ENCODE measurements at regions not wholly inside any gene's neighbourhood (a gene's known extent, or its start where the extent isn't known, plus 50 kb on each side); places are given as distances from the start of the nearest gene placed in this dataset.

DNA sequence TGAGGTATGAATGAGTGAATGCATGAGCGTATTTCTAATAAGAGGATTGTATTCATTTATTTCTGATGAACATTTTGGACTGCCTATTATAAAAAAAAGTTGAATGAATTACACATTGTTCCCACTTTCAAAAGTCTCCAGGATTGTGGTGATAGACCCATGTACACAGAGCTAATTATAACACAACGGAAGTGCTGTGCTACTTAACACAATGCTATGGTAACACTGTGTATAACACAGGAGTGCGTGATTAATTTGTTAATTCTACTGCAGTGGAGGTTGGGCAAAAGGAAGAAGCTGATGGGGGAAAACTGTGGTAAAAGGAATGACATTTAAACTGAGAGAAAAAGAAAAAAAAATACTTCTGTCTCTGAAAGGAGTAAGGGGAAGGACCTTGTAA, 147.8 kb upstream of the MEF2C start:
- no peaks in the 10 kb centered on the region for H3K27me3 ChIP-seq (ENCODE audit: control insufficient read depth, insufficient read depth, low read length)
- no peaks in the 10 kb centered on the region for H3K36me3 ChIP-seq (ENCODE audit: control insufficient read depth, insufficient read depth, low read length)
- no peak overlapping the region for H3K4me3 ChIP-seq (ENCODE audit: low read depth, low read length)
- H3K27ac ChIP-seq: no peak overlapping the region
- no peaks in the 10 kb centered on the region for H3K4me1 ChIP-seq
- TF ChIP-seq, protein P1, sequence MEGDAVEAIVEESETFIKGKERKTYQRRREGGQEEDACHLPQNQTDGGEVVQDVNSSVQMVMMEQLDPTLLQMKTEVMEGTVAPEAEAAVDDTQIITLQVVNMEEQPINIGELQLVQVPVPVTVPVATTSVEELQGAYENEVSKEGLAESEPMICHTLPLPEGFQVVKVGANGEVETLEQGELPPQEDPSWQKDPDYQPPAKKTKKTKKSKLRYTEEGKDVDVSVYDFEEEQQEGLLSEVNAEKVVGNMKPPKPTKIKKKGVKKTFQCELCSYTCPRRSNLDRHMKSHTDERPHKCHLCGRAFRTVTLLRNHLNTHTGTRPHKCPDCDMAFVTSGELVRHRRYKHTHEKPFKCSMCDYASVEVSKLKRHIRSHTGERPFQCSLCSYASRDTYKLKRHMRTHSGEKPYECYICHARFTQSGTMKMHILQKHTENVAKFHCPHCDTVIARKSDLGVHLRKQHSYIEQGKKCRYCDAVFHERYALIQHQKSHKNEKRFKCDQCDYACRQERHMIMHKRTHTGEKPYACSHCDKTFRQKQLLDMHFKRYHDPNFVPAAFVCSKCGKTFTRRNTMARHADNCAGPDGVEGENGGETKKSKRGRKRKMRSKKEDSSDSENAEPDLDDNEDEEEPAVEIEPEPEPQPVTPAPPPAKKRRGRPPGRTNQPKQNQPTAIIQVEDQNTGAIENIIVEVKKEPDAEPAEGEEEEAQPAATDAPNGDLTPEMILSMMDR (IDR thresholded peaks at IDR 0.05): no peak
- H3K9ac ChIP-seq: no peak overlapping the region
- no peaks in the 10 kb centered on the region for H3K9me3 ChIP-seq (ENCODE audit: control insufficient read depth, low read length)
- H3K79me2 ChIP-seq: no peaks in the 10 kb centered on the region
- no peak overlapping the region for H2AFZ ChIP-seq
- H3K4me2 ChIP-seq (ENCODE audit: low read length): no peak overlapping the region

DNA sequence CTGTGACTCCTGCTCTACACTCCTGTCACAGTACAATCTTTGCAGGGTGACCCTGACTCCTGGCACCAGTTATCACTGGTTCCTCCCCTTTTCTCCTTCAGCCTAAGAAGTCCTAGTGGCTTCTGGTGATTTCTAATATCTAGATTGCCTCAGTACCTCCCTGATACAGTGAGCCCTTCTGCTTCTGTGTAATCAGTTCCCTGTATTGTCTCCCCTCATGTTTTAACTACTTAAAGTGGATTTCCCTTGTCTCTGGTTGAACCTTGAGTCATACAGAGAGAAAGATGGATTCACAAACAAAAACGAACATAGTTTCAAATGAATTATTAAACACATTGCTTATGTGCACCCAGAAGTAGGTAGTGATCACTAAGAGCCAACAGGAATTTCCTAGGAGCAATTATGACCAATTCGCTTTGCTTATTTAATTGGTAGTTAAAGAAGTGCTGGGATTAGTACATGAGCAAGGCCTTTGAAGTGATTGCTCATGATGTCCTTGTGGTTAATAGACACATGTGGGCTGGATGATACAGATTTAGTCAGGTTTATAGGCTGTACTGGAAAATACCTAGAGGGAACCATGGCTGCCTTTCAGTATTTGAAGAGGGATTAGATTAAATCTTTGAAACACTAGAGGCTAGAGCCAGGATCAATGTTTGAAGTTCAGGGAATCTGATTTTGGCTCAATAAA, 145.8 kb upstream of the MEF2C start:
- no peak overlapping the region for H2AFZ ChIP-seq
- H3K27ac ChIP-seq: no peak overlapping the region
- H3K4me3 ChIP-seq (ENCODE audit: low read depth, low read length): no peak overlapping the region
- H3K36me3 ChIP-seq (ENCODE audit: control insufficient read depth, insufficient read depth, low read length): no peaks in the 10 kb centered on the region
- H3K4me1 ChIP-seq: no peaks in the 10 kb centered on the region
- H3K9me3 ChIP-seq (ENCODE audit: control insufficient read depth, low read length): no peaks in the 10 kb centered on the region
- H3K4me2 ChIP-seq (ENCODE audit: low read length): no peak overlapping the region
- H3K27me3 ChIP-seq (ENCODE audit: control insufficient read depth, insufficient read depth, low read length): no peaks in the 10 kb centered on the region
- H3K9ac ChIP-seq: no peak overlapping the region
- TF ChIP-seq, protein P1 (IDR thresholded peaks at IDR 0.05): no peak
- no peaks in the 10 kb centered on the region for H3K79me2 ChIP-seq

DNA sequence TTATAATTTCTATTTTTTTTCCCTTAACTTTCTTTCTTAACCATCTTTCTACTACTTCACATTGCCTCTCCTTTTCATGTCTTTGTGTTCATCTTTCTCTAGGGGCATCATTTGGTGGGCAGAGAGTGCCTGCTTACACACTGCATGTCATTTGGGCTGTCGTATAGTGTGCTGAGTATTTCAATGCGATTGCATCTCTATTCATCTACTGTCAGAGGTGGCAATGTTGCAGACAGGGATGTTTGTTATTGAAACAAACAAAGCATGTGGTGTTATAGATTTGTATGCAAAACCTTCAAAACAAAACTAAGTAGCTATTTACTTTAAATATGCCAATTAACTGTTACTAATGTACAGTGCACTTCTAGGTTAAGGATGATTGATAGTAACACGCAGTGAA, 141.1 kb upstream of the MEF2C start:
- no peak overlapping the region for H3K4me2 ChIP-seq (ENCODE audit: low read length)
- no peaks in the 10 kb centered on the region for H3K4me1 ChIP-seq
- H3K9me3 ChIP-seq (ENCODE audit: control insufficient read depth, low read length): no peaks in the 10 kb centered on the region
- H3K9ac ChIP-seq: no peak overlapping the region
- no peak overlapping the region for H3K4me3 ChIP-seq (ENCODE audit: low read depth, low read length)
- H3K36me3 ChIP-seq (ENCODE audit: control insufficient read depth, insufficient read depth, low read length): no peaks in the 10 kb centered on the region
- no peak overlapping the region for H2AFZ ChIP-seq
- TF ChIP-seq, protein P1 (IDR thresholded peaks at IDR 0.05): no peak
- H3K27ac ChIP-seq: no peak overlapping the region
- H3K79me2 ChIP-seq: no peaks in the 10 kb centered on the region
- H3K27me3 ChIP-seq (ENCODE audit: control insufficient read depth, insufficient read depth, low read length): no peaks in the 10 kb centered on the region

DNA sequence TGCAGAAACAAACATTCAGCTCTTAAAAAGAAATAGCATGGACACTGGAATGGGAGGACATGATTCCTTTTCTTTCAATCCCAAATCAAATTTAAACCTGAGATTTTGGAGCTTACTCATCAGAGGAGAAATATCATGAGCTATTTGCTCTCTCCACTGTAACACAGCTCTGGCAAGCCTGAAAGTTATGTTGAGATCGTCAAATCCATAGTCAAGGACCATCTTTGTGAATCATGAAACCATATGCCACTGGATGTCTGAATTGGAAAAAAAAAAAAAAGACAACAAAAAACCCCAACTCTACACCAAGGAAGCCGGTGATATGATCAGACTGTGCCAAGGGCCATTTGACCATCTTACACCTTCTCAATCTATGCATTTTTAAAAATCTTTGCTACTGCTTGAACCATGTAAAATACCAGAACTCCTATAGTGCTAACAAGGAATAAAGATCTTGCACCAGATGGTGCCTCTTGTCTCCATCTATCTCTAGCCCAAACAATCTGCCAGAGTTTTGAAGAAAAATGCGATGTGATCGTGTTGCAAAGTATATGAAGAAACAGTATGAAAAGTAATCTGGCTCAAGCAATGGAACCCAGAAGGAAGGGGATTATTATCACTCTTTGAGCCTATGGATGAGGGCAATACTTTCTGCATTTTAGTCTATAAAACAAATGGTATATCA, 138.1 kb upstream of the MEF2C start:
- TF ChIP-seq, protein P1 (IDR thresholded peaks at IDR 0.05): no peak
- H3K9me3 ChIP-seq (ENCODE audit: control insufficient read depth, low read length): no peaks in the 10 kb centered on the region
- H3K4me1 ChIP-seq: no peaks in the 10 kb centered on the region
- no peaks in the 10 kb centered on the region for H3K79me2 ChIP-seq
- H3K4me2 ChIP-seq (ENCODE audit: low read length): no peak overlapping the region
- H3K27me3 ChIP-seq (ENCODE audit: control insufficient read depth, insufficient read depth, low read length): no peaks in the 10 kb centered on the region
- H3K27ac ChIP-seq: no peak overlapping the region
- no peak overlapping the region for H3K9ac ChIP-seq
- no peak overlapping the region for H3K4me3 ChIP-seq (ENCODE audit: low read depth, low read length)
- H2AFZ ChIP-seq: no peak overlapping the region
- no peaks in the 10 kb centered on the region for H3K36me3 ChIP-seq (ENCODE audit: control insufficient read depth, insufficient read depth, low read length)

All from parathyroid adenoma (tissue), 2 donors.